Breast epithelium (tissue), 3 donors: ENCODE measurements at regions not wholly inside any gene's neighbourhood (a gene's known extent, or its start where the extent isn't known, plus 50 kb on each side); places are given as distances from the start of the nearest gene placed in this dataset.

Experiments used
- CTCF ChIP-seq, 3 donors: fragments of 450-650 bp; IDR thresholded peaks; one replicate each; pipeline ENCODE4 v1.5.1; 2016 to 2017; ENCODE audit warnings: antibody characterized with exemption in 3 of 3, mild to moderate bottlenecking in 3 of 3, moderate library complexity in 3 of 3
- POLR2AphosphoS5 ChIP-seq, 3 donors: sonication (generic); formaldehyde crosslinking; IDR thresholded peaks; one replicate each; pipeline ENCODE4 v1.6.1; 2017; ENCODE audit warnings: antibody characterized with exemption in 3 of 3

GRCh38 chr5:112485934-112486355 is 66.9 kb upstream of the EPB41L4A start:
- TF ChIP-seq POLR2AphosphoS5 (IDR thresholded peaks at IDR 0.05) (no peak), CTCF (IDR thresholded peaks at IDR 0.05) (no peak)
